ENCODE measurements at regions not wholly inside any gene's neighbourhood (a gene's known extent, or its start where the extent isn't known, plus 50 kb on each side); places are given as distances from the start of the nearest gene placed in this dataset.
"Not testable (repeated sequence)": the region's sequence is repeated elsewhere in the genome, so short reads cannot be mapped to it uniquely, and the experiment has no call there.

GRCh38 chr14:27642251-27642866 lies 1044.5 kb upstream of the NOVA1 start:
- DNase-seq, result no peak

GRCh38 chr14:27660683-27661082 lies 1062.8 kb upstream of the NOVA1 start:
- no peak for DNase-seq

GRCh38 chr14:27668531-27668930 lies 1070.7 kb upstream of the NOVA1 start:
- no peak for DNase-seq

- DNase-seq, result peak; percentile 60
Observed at GRCh38 chr14:27672047-27672446, 1074.2 kb upstream of the NOVA1 start.

GRCh38 chr14:27672811-27673737 lies 1075.2 kb upstream of the NOVA1 start:
- DNase-seq, result peak; percentile 72

- DNase-seq, result peak; percentile 6
Observed at GRCh38 chr14:27686137-27686536, 1080.5 kb upstream of the FOXG1 start.

- DNase-seq, result no peak
Observed at GRCh38 chr14:27688841-27689444, 1077.6 kb upstream of the FOXG1 start.

GRCh38 chr14:27712364-27712763 lies 1054.2 kb upstream of the FOXG1 start:
- DNase-seq, result no peak

- DNase-seq, result no peak
Observed at GRCh38 chr14:27715561-27715960, 1051.0 kb upstream of the FOXG1 start.

GRCh38 chr14:27721760-27722159 lies 1044.8 kb upstream of the FOXG1 start:
- DNase-seq, result no peak

GRCh38 chr14:27725482-27725881 lies 1041.1 kb upstream of the FOXG1 start:
- no peak for DNase-seq

GRCh38 chr14:27727251-27727770 lies 1039.3 kb upstream of the FOXG1 start:
- DNase-seq, result no peak

GRCh38 chr14:27730204-27730603 lies 1036.4 kb upstream of the FOXG1 start:
- peak; percentile 49 for DNase-seq

GRCh38 chr14:27739657-27740156 lies 1026.9 kb upstream of the FOXG1 start:
- DNase-seq, result peak; percentile 89

- no peak for DNase-seq
Observed at GRCh38 chr14:27750114-27750513, 1016.5 kb upstream of the FOXG1 start.

GRCh38 chr14:27757642-27758041 lies 1008.9 kb upstream of the FOXG1 start:
- not testable (repeated sequence) for DNase-seq

GRCh38 chr14:27760367-27760766 lies 1006.2 kb upstream of the FOXG1 start:
- DNase-seq, result not testable (repeated sequence)

GRCh38 chr14:27799066-27800028 lies 967.2 kb upstream of the FOXG1 start:
- DNase-seq, result not testable (repeated sequence)

- not testable (repeated sequence) for DNase-seq
Observed at GRCh38 chr14:27817746-27818430, 948.7 kb upstream of the FOXG1 start.

- DNase-seq, result not testable (repeated sequence)
Observed at GRCh38 chr14:27826149-27826548, 940.4 kb upstream of the FOXG1 start.

GRCh38 chr14:27831978-27832377 lies 934.6 kb upstream of the FOXG1 start:
- not testable (repeated sequence) for DNase-seq

Measured in DMS53 (cell line).